Keratinocyte (primary cell): ENCODE measurements at regions not wholly inside any gene's neighbourhood (a gene's known extent, or its start where the extent isn't known, plus 50 kb on each side); places are given as distances from the start of the nearest gene placed in this dataset.

ENCODE experiments used
- CTCF ChIP-seq, 3 experiments: IDR thresholded peaks in 1 of 3; conservative IDR thresholded peaks in 1 of 3; optimal IDR thresholded peaks in 1 of 3; 2 replicates in 2 of 3; 3 replicates in 1 of 3; pipeline versions ENCODE3 to v1.5.1; 2011; ENCODE audit warnings: low read length in 3 of 3, mild to moderate bottlenecking in 3 of 3, moderate library complexity in 2 of 3, control low read depth in 1 of 3, inconsistent platforms in 1 of 3; ENCODE audit not compliant: insufficient read depth in 2 of 3; ENCODE audit errors: extremely low read depth in 1 of 3
- EZH2 ChIP-seq: IDR thresholded peaks from one replicate; pipeline ENCODE4 v1.6.1; 2012; ENCODE audit warnings: inconsistent platforms, mild to moderate bottlenecking, low read length, moderate library complexity

- no peak for TF ChIP-seq CTCF (optimal IDR thresholded peaks at IDR 0.05 in 1 of 3, IDR thresholded peaks at IDR 0.05 in 1 of 3, conservative IDR thresholded peaks at IDR 0.05 in 1 of 3; ENCODE audit: extremely low read depth in 1 of 3, insufficient read depth in 2 of 3, low read length in 3 of 3)
- TF ChIP-seq EZH2: no peak
Measured at GRCh38 chr5:34410411-34411139, 245.6 kb upstream of the RAI14 start.
